G401 (cell line): ENCODE measurements at regions not wholly inside any gene's neighbourhood (a gene's known extent, or its start where the extent isn't known, plus 50 kb on each side); places are given as distances from the start of the nearest gene placed in this dataset.

Experiments used
- DNase-seq: peaks from one replicate; pipeline ENCODE4 v3.0.0-alpha.2; 2015; ENCODE audit warnings: low spot score
- in situ Hi-C: cut with HindIII; loops from 2 replicates; pipeline ENCODE4 v1.10.0; 2016; ENCODE audit warnings: low sequenced_read_pairs, mixed read lengths

DNA sequence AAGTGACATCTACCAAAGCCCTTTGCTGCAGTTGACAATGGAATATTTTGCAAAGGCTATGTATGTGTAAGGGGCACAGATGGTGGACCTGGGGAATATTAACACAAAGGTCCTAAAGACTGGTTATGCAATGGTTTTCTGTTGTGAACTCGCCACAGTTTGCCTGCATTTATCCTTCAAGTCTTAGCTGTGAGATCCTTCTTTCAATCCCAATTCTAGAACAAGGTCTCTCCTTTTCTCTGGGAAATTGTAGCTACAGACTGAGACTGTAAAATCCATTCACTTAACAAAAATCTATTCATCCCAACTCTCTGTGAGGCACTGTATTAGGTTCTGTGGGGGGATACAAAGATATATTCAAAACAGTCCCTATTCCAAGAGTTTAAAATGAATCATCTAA is 250.4 kb downstream of the GPM6A start:
- DNase-seq, result peak; percentile 47
- in situ Hi-C loops, result no loop called here

GRCh38 chr4:175562111-175562510 is 250.0 kb downstream of the GPM6A start:
- in situ Hi-C loops, result no loop called here
- no peak for DNase-seq

DNA sequence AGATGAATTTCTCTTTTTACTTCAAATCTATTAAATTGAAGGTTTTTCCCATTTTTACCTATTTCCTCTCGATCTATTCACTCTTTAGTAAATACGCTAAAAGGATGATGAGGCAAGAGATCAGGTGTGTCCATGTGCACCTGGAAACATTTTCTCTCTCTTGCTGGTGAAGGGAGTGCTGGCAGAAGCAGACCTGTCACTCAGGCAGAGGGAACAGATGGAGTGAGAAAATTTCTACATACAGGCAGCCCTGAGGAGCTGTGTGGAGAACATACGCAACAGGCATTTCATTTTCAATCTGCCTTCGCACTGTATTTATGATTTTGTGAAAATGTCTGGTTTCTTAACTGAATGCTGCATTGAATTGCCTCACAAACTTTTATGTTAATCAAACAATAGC is 249.5 kb downstream of the GPM6A start:
- in situ Hi-C loops, result no loop called here

More for the DNA sequence above, 249.5 kb downstream of the GPM6A start:
- DNase-seq, result peak; percentile 98
